H1 (cell line): ENCODE measurements at regions not wholly inside any gene's neighbourhood (a gene's known extent, or its start where the extent isn't known, plus 50 kb on each side); places are given as distances from the start of the nearest gene placed in this dataset.
"Not testable (repeated sequence)": the region's sequence is repeated elsewhere in the genome, so short reads cannot be mapped to it uniquely, and the experiment has no call there.

ENCODE experiments used
- CTCF ChIA-PET: fragments of 300-600 bp; sonication (Branson Sonifier 250); formaldehyde crosslinking; loops from one replicate; lab custom pipeline; 2021; ENCODE audit not compliant: partially characterized antibody; lab: Charles Lee
- POLR2A ChIA-PET: fragments of 300-600 bp; sonication (Branson Sonifier 250); formaldehyde crosslinking; loops from one replicate; lab custom pipeline; 2021; ENCODE audit warnings: inconsistent platforms; ENCODE audit not compliant: partially characterized antibody; lab: Charles Lee
- DNase-seq, 2 experiments: peaks; one replicate each; pipeline versions ENCODE4 v3.0.0 to v3.0.0-alpha.2; 2010 to 2022; ENCODE audit warnings: low spot score in 2 of 2, low read depth in 1 of 2, mixed read lengths in 1 of 2
- FAIRE-seq: peaks from 2 replicates; lab custom pipeline; 2011; peaks lifted over from hg19 to GRCh38; lab: Jason Lieb, UNC
- H2AFZ ChIP-seq: 2 replicates; pipeline ENCODE4 v1.8.1; 2012; ENCODE audit warnings: low read length, inconsistent platforms
- H2AK5ac ChIP-seq: 2 replicates; pipeline ENCODE4 v1.6.1; 2013; ENCODE audit warnings: low read depth, low read length
- H2BK120ac ChIP-seq: replicated peaks from 2 replicates; pipeline ENCODE3; 2013; ENCODE audit warnings: low read depth, low read length, inconsistent platforms
- H2BK12ac ChIP-seq: 2 replicates; pipeline ENCODE4 v1.6.1; 2013; ENCODE audit warnings: low read depth, low read length
- H2BK15ac ChIP-seq: 2 replicates; pipeline ENCODE4 v1.6.1; 2013; ENCODE audit warnings: low read length
- H2BK20ac ChIP-seq: 2 replicates; pipeline ENCODE4 v1.6.1; 2013; ENCODE audit warnings: low read length
- H2BK5ac ChIP-seq: 2 replicates; pipeline ENCODE4 v1.6.1; 2013; ENCODE audit warnings: low read depth, low read length
- H3K14ac ChIP-seq: 2 replicates; pipeline ENCODE4 v1.6.1; 2013; ENCODE audit warnings: inconsistent platforms; ENCODE audit not compliant: insufficient read length
- H3K18ac ChIP-seq: 2 replicates; pipeline ENCODE4 v1.6.1; 2013; ENCODE audit warnings: low read length; ENCODE audit errors: extremely low read depth
- H3K23ac ChIP-seq: 2 replicates; pipeline ENCODE4 v1.6.1; 2013; ENCODE audit warnings: inconsistent platforms; ENCODE audit not compliant: insufficient read length
- H3K23me2 ChIP-seq: 2 replicates; pipeline ENCODE4 v1.6.1; 2013; ENCODE audit warnings: low read depth, low read length
- H3K27ac ChIP-seq: 2 replicates; pipeline ENCODE4 v1.6.1; 2011; ENCODE audit warnings: low read depth, low read length, inconsistent platforms
- H3K27me3 ChIP-seq, 4 experiments: replicated peaks in 1 of 4; 1 replicate in 1 of 4; 2 replicates in 3 of 4; pipeline versions ENCODE4 v1.6.1 to v1.8.1; 2011 to 2013; ENCODE audit warnings: low read length in 3 of 4, mild to moderate bottlenecking in 3 of 4, inconsistent platforms in 2 of 4, mixed read lengths in 2 of 4, moderate library complexity in 1 of 4; ENCODE audit not compliant: control insufficient read depth in 3 of 4, insufficient read depth in 3 of 4; ENCODE audit errors: extremely low read depth in 1 of 4
- H3K36me3 ChIP-seq, 4 experiments: 2 replicates each; pipeline versions ENCODE4 v1.6.1 to v1.8.1; 2011 to 2013; ENCODE audit warnings: mild to moderate bottlenecking in 4 of 4, low read length in 3 of 4, moderate library complexity in 2 of 4, control low read depth in 1 of 4, inconsistent platforms in 1 of 4; ENCODE audit not compliant: insufficient read depth in 4 of 4, control insufficient read depth in 2 of 4
- H3K4ac ChIP-seq: replicated peaks from 2 replicates; pipeline ENCODE3; 2013; ENCODE audit warnings: low read length, low read depth, mixed read lengths, inconsistent platforms; ENCODE audit not compliant: insufficient read length
- H3K4me1 ChIP-seq, 4 experiments: replicated peaks in 1 of 4; 1 replicate in 1 of 4; 2 replicates in 3 of 4; pipeline versions ENCODE4 v1.6.1 to v1.8.1; 2011 to 2013; ENCODE audit warnings: low read length in 3 of 4, inconsistent platforms in 2 of 4, mixed read lengths in 1 of 4; ENCODE audit not compliant: insufficient read depth in 4 of 4, control insufficient read depth in 3 of 4
- H3K4me2 ChIP-seq, 2 experiments: 2 replicates each; pipeline versions ENCODE4 v1.6.1 to v1.8.1; 2011 to 2013; ENCODE audit warnings: low read depth in 2 of 2, low read length in 2 of 2, control low read depth in 1 of 2, inconsistent platforms in 1 of 2, mild to moderate bottlenecking in 1 of 2; ENCODE audit not compliant: insufficient read depth in 1 of 2
- H3K4me3 ChIP-seq, 4 experiments: fragments of 200-600, 300-600 bp in 1 of 4; sonication (generic), shearing (Covaris generic), sonication (Bioruptor Twin) in 1 of 4; 2 replicates each; pipeline versions ENCODE4 v1.5.1 to v1.8.1; 2011 to 2016; ENCODE audit warnings: low read length in 4 of 4, low read depth in 3 of 4, control low read depth in 2 of 4, inconsistent platforms in 2 of 4, mild to moderate bottlenecking in 2 of 4, mixed read lengths in 1 of 4, moderate library complexity in 1 of 4; ENCODE audit not compliant: insufficient read depth in 2 of 4; ENCODE audit errors: extremely low read depth in 1 of 4
- H3K56ac ChIP-seq: replicated peaks from 2 replicates; pipeline ENCODE3; 2013; ENCODE audit warnings: low read depth, mild to moderate bottlenecking, mixed read lengths, low read length, inconsistent platforms; ENCODE audit not compliant: insufficient read length
- H3K79me1 ChIP-seq: 2 replicates; pipeline ENCODE4 v1.6.1; 2013; ENCODE audit warnings: low read depth, low read length, control low read depth
- H3K79me2 ChIP-seq, 2 experiments: 2 replicates each; pipeline versions ENCODE4 v1.6.1 to v1.8.1; 2012 to 2013; ENCODE audit warnings: low read length in 2 of 2, mild to moderate bottlenecking in 2 of 2, inconsistent platforms in 1 of 2; ENCODE audit not compliant: insufficient read depth in 2 of 2, control insufficient read depth in 1 of 2
- H3K9ac ChIP-seq, 4 experiments: replicated peaks in 1 of 4; 1 replicate in 1 of 4; 2 replicates in 3 of 4; pipeline versions ENCODE4 v1.6.1 to v1.8.1; 2011 to 2013; ENCODE audit warnings: low read depth in 3 of 4, low read length in 3 of 4, control low read depth in 2 of 4, mild to moderate bottlenecking in 2 of 4, moderate library complexity in 2 of 4, inconsistent platforms in 1 of 4; ENCODE audit errors: extremely low read depth in 1 of 4
- H3K9me3 ChIP-seq, 2 experiments: 2 replicates each; pipeline versions ENCODE4 v1.6.1 to v1.8.1; 2012 to 2013; ENCODE audit warnings: mild to moderate bottlenecking in 2 of 2, moderate library complexity in 2 of 2, control low read depth in 1 of 2, inconsistent platforms in 1 of 2, low read depth in 1 of 2, low read length in 1 of 2, mixed read lengths in 1 of 2; ENCODE audit not compliant: insufficient read depth in 2 of 2
- H4K20me1 ChIP-seq, 2 experiments: replicated peaks in 1 of 2; 2 replicates each; pipeline versions ENCODE3 to v1.8.1; 2011 to 2013; ENCODE audit warnings: inconsistent platforms in 2 of 2, low read length in 2 of 2, mild to moderate bottlenecking in 1 of 2; ENCODE audit not compliant: insufficient read depth in 2 of 2, control insufficient read depth in 1 of 2
- H4K5ac ChIP-seq: 2 replicates; pipeline ENCODE4 v1.6.1; 2013; ENCODE audit warnings: low read length, low read depth, mixed read lengths, inconsistent platforms; ENCODE audit not compliant: insufficient read length
- H4K8ac ChIP-seq: 2 replicates; pipeline ENCODE4 v1.8.0; 2013; ENCODE audit warnings: mild to moderate bottlenecking, moderate library complexity, low read length, inconsistent platforms; ENCODE audit not compliant: insufficient read depth; ENCODE audit errors: extremely low read depth
- H4K91ac ChIP-seq: replicated peaks from 2 replicates; pipeline ENCODE3; 2013; ENCODE audit warnings: low read length, mixed read lengths, inconsistent platforms; ENCODE audit not compliant: insufficient read length
- WGBS, 2 experiments: shearing (Covaris generic) in 1 of 2; methylation state at CpG; one replicate each; pipeline versions ENCODE4 v1.1.6 to v1.1.7; 2013 to 2015; ENCODE audit warnings: low lambda C conversion rate in 2 of 2, mixed read lengths in 2 of 2, inconsistent platforms in 1 of 2, low coverage in 1 of 2, missing lambda C conversion rate in 1 of 2; ENCODE audit not compliant: insufficient replicate concordance in 2 of 2, insufficient coverage in 1 of 2, insufficient read length in 1 of 2; ENCODE audit errors: extremely low coverage in 1 of 2, missing lambda C conversion rate in 1 of 2; 5-methylcytosine and 5-hydroxymethylcytosine counted together

GRCh38 chr6:113375466-113375865 lies 481.7 kb upstream of the MARCKS start:
- H3K79me1 ChIP-seq, H3K27me3 ChIP-seq, H4K5ac ChIP-seq, H3K4me2 ChIP-seq, H3K36me3 ChIP-seq, FAIRE-seq, DNase-seq, H2BK20ac ChIP-seq, H2BK5ac ChIP-seq, H2AK5ac ChIP-seq, H3K79me2 ChIP-seq, H3K14ac ChIP-seq, H4K20me1 ChIP-seq, H4K91ac ChIP-seq, H2BK120ac ChIP-seq, H3K23me2 ChIP-seq, H3K9me3 ChIP-seq, H3K4ac ChIP-seq, H2BK15ac ChIP-seq, H3K56ac ChIP-seq, H2AFZ ChIP-seq, H3K4me3 ChIP-seq, H3K9ac ChIP-seq, H3K23ac ChIP-seq, H4K8ac ChIP-seq, H3K27ac ChIP-seq, H3K18ac ChIP-seq, H3K4me1 ChIP-seq, POLR2A ChIA-PET, H2BK12ac ChIP-seq: not testable (repeated sequence)
- 89% methylated on average over 2 of the region's 2 CpGs; no CpG with 5 or more reads in 1 of the 2 experiments for WGBS, 2 experiments
- CTCF ChIA-PET: interaction anchor here (0.6 to 0.7 kb wide), 2 partner anchors 346 to 811 kb away, joined by 3 read pairs; no protein-coding TSS in a partner anchor
